CD14-positive monocyte (primary cell): ENCODE measurements at regions not wholly inside any gene's neighbourhood (a gene's known extent, or its start where the extent isn't known, plus 50 kb on each side); places are given as distances from the start of the nearest gene placed in this dataset.
"Not testable (repeated sequence)": the region's sequence is repeated elsewhere in the genome, so short reads cannot be mapped to it uniquely, and the experiment has no call there.

Experiments used
- DNase-seq, 3 donors: peaks; one replicate each; pipeline ENCODE4 v3.0.0-alpha.2; 2011 to 2022
- H2AFZ ChIP-seq: 2 replicates; pipeline ENCODE4 v1.6.0; 2012; ENCODE audit warnings: mild to moderate bottlenecking, low read depth, low read length, inconsistent platforms; ENCODE audit not compliant: insufficient read depth, poor library complexity, severe bottlenecking
- H3K27ac ChIP-seq, 2 donors: 1 replicate in 1 of 2; 2 replicates in 1 of 2; pipeline ENCODE4 v1.5.1; 2012 to 2013; ENCODE audit warnings: low read length in 2 of 2, control low read depth in 1 of 2, inconsistent platforms in 1 of 2, low read depth in 1 of 2, mild to moderate bottlenecking in 1 of 2
- H3K27me3 ChIP-seq, 2 donors: one replicate each; pipeline versions ENCODE4 v1.6.0 to v1.6.1; 2011 to 2013; ENCODE audit warnings: low read length in 2 of 2; ENCODE audit not compliant: control insufficient read depth in 2 of 2, insufficient read depth in 2 of 2
- H3K36me3 ChIP-seq, 2 donors: replicated peaks in 1 of 2; 1 replicate in 1 of 2; 2 replicates in 1 of 2; pipeline versions ENCODE4 v1.5.1 to v1.6.1; 2012 to 2013; ENCODE audit warnings: low read length in 2 of 2, control low read depth in 1 of 2, inconsistent platforms in 1 of 2, mild to moderate bottlenecking in 1 of 2; ENCODE audit not compliant: insufficient read depth in 2 of 2, control insufficient read depth in 1 of 2
- H3K4me1 ChIP-seq, 2 donors: 1 replicate in 1 of 2; 2 replicates in 1 of 2; pipeline versions ENCODE4 v1.5.1 to v1.6.1; 2012 to 2013; ENCODE audit warnings: low read length in 2 of 2, control low read depth in 1 of 2, inconsistent platforms in 1 of 2, mild to moderate bottlenecking in 1 of 2, moderate library complexity in 1 of 2; ENCODE audit not compliant: insufficient read depth in 2 of 2, control insufficient read depth in 1 of 2
- H3K4me2 ChIP-seq: replicated peaks from 2 replicates; pipeline ENCODE3; 2012; ENCODE audit warnings: low read length, moderate library complexity, mild to moderate bottlenecking; ENCODE audit not compliant: poor library complexity, severe bottlenecking; ENCODE audit errors: extremely low read depth
- H3K4me3 ChIP-seq, 3 experiments: fragments of 200-600 bp in 1 of 3; sonication (generic) in 1 of 3; replicated peaks in 1 of 3; 1 replicate in 2 of 3; 2 replicates in 1 of 3; pipeline ENCODE4 v1.5.1; 2011 to 2013; ENCODE audit warnings: low read length in 3 of 3, mild to moderate bottlenecking in 3 of 3, control low read depth in 2 of 3, low read depth in 2 of 3, inconsistent platforms in 1 of 3, moderate library complexity in 1 of 3
- H3K79me2 ChIP-seq: 2 replicates; pipeline ENCODE4 v1.6.0; 2012; ENCODE audit warnings: mild to moderate bottlenecking, control low read depth, inconsistent platforms, low read length, moderate library complexity; ENCODE audit not compliant: insufficient read depth
- H3K9ac ChIP-seq: 2 replicates; pipeline ENCODE4 v1.6.0; 2017; ENCODE audit warnings: low read length, mild to moderate bottlenecking; ENCODE audit not compliant: insufficient read depth, poor library complexity, severe bottlenecking
- H3K9me3 ChIP-seq, 2 donors: replicated peaks in 1 of 2; 1 replicate in 1 of 2; 2 replicates in 1 of 2; pipeline versions ENCODE4 v1.5.1 to v1.6.1; 2012 to 2013; ENCODE audit warnings: low read length in 2 of 2, control low read depth in 1 of 2; ENCODE audit not compliant: control insufficient read depth in 1 of 2, insufficient read depth in 1 of 2
- H4K20me1 ChIP-seq: 2 replicates; pipeline ENCODE4 v1.6.0; 2012; ENCODE audit warnings: mild to moderate bottlenecking, low read length, control low read depth, moderate library complexity; ENCODE audit not compliant: insufficient read depth
- H3K27ac Mint-ChIP-seq, 7 donors: one replicate each; pipeline ENCODE4 v1.8.0; 2020; ENCODE audit warnings: mild to moderate bottlenecking in 7 of 7, mixed read lengths in 7 of 7, moderate library complexity in 6 of 7, inconsistent platforms in 2 of 7
- H3K27me3 Mint-ChIP-seq, 3 donors: one replicate each; pipeline ENCODE4 v1.8.0; 2021 to 2022; ENCODE audit warnings: low read depth in 3 of 3, mild to moderate bottlenecking in 3 of 3, mixed read lengths in 3 of 3, moderate library complexity in 3 of 3, inconsistent platforms in 1 of 3
- H3K36me3 Mint-ChIP-seq, 2 donors: one replicate each; pipeline ENCODE4 v1.8.0; 2020; ENCODE audit warnings: mixed read lengths in 2 of 2, inconsistent platforms in 1 of 2, mild to moderate bottlenecking in 1 of 2
- H3K4me1 Mint-ChIP-seq: one replicate; pipeline ENCODE4 v1.8.0; 2020; ENCODE audit warnings: mild to moderate bottlenecking, mixed read lengths
- H3K4me3 Mint-ChIP-seq, 2 donors: one replicate each; pipeline ENCODE4 v1.8.0; 2020; ENCODE audit warnings: mild to moderate bottlenecking in 2 of 2, mixed read lengths in 2 of 2, moderate library complexity in 1 of 2
- H3K9me3 Mint-ChIP-seq, 7 donors: one replicate each; pipeline ENCODE4 v1.8.0; 2020 to 2022; ENCODE audit warnings: mixed read lengths in 7 of 7, mild to moderate bottlenecking in 6 of 7, moderate library complexity in 6 of 7, inconsistent platforms in 2 of 7
- WGBS: methylation state at CpG from one replicate; pipeline ENCODE4 v1.1.5; 2013; ENCODE audit warnings: missing lambda C conversion rate; ENCODE audit not compliant: insufficient coverage; 5-methylcytosine and 5-hydroxymethylcytosine counted together
- intact Hi-C, 2 donors: fragments of 100-400 bp; cut with micrococcal nuclease; formaldehyde crosslinking; loops; one replicate each; pipeline versions ENCODE4 v1.15.0 to v1.15.1; 2023
- TF ChIP-seq, protein P1 (sequence below): fragments of 200-600 bp; IDR thresholded peaks from one replicate; pipeline ENCODE4 v1.8.0; 2022; ENCODE audit warnings: antibody characterized with exemption, mild to moderate bottlenecking

DNA sequence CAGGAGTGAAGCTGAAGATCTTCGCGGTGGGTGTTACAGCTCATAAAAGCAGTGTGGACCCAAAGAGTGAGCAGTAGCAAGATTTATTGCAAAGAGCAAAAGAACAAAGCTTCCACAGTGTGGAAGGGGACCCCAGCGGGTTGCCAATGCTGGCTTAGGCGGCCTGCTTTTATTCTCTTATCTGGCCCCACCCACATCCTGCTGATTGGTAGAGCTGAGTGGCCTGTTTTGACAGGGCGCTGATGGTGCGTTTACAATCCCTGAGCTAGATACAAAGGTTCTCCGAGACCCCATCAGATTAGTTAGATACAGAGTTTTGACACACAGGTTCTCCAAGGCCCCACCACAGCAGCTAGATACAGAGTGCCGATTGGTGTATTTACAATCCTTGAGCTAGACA lies 875.0 kb downstream of the LRFN5 start:
- intact Hi-C loops, H3K36me3 Mint-ChIP-seq, H3K4me1 Mint-ChIP-seq, H3K4me3 ChIP-seq, H2AFZ ChIP-seq, DNase-seq, H3K27me3 ChIP-seq, H3K4me3 Mint-ChIP-seq, H3K4me2 ChIP-seq, H3K4me1 ChIP-seq, H3K27ac Mint-ChIP-seq, H3K27me3 Mint-ChIP-seq, H3K79me2 ChIP-seq, H3K27ac ChIP-seq, H3K36me3 ChIP-seq, H3K9ac ChIP-seq, H4K20me1 ChIP-seq: not testable (repeated sequence)
- peaks cover 0 to 19% (median 5%) of the 10 kb centered on the region in 7 donors for H3K9me3 Mint-ChIP-seq
- WGBS: 100% methylated on average over 6 of the region's 8 CpGs
- peaks cover 4 to 13% of the 10 kb centered on the region in 2 donors for H3K9me3 ChIP-seq

DNA sequence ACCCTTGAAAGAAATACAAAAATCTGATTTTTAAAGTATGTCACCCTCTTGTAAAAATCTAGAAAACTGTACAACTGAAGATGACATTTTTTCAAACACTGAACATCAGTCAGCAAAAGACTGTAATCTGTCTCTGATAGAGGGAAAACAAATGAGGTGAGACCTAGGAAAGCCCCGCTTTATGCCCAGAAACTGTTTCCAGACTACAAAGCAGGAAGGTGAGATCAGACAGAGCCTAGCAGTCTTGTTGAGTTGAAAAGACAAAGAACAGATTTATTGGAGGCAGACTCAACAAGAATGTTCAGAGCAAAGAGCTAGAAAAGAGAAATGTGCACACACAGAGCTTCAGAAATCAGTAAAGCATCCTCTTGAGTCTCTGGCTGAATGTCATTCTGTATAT lies 873.6 kb downstream of the LRFN5 start:
- H3K27me3 Mint-ChIP-seq: no peaks in the 10 kb centered on the region
- H3K9me3 Mint-ChIP-seq: peaks cover 0 to 19% (median 5%) of the 10 kb centered on the region in 7 donors
- H3K4me1 ChIP-seq: no peaks in the 10 kb centered on the region
- H3K36me3 ChIP-seq: no peaks in the 10 kb centered on the region
- no peak overlapping the region for H3K4me2 ChIP-seq
- no peak overlapping the region for H2AFZ ChIP-seq
- no peak overlapping the region for H3K4me3 Mint-ChIP-seq
- TF ChIP-seq, protein P1, sequence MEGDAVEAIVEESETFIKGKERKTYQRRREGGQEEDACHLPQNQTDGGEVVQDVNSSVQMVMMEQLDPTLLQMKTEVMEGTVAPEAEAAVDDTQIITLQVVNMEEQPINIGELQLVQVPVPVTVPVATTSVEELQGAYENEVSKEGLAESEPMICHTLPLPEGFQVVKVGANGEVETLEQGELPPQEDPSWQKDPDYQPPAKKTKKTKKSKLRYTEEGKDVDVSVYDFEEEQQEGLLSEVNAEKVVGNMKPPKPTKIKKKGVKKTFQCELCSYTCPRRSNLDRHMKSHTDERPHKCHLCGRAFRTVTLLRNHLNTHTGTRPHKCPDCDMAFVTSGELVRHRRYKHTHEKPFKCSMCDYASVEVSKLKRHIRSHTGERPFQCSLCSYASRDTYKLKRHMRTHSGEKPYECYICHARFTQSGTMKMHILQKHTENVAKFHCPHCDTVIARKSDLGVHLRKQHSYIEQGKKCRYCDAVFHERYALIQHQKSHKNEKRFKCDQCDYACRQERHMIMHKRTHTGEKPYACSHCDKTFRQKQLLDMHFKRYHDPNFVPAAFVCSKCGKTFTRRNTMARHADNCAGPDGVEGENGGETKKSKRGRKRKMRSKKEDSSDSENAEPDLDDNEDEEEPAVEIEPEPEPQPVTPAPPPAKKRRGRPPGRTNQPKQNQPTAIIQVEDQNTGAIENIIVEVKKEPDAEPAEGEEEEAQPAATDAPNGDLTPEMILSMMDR: no peak
- H3K27ac Mint-ChIP-seq: no peak overlapping the region
- no peak overlapping the region for H3K4me3 ChIP-seq
- no peaks in the 10 kb centered on the region for H3K27me3 ChIP-seq
- WGBS: 100% methylated on average over 1 of the region's 1 CpG
- no peaks in the 10 kb centered on the region for H3K79me2 ChIP-seq
- intact Hi-C loops: no loop called here
- no peaks in the 10 kb centered on the region for H4K20me1 ChIP-seq
- H3K36me3 Mint-ChIP-seq: no peaks in the 10 kb centered on the region
- H3K4me1 Mint-ChIP-seq: no peaks in the 10 kb centered on the region
- peaks cover 4 to 11% of the 10 kb centered on the region in 2 donors for H3K9me3 ChIP-seq
- DNase-seq: no peak
- H3K27ac ChIP-seq: no peak overlapping the region
- H3K9ac ChIP-seq: no peak overlapping the region
